Activated CD8-positive, alpha-beta memory T cell treated with anti-CD3 and anti-CD28 coated beads, Interleukin-2, amount 10 ng/mL, durations not matched to agents 7 days and 5 days (primary cell): ENCODE measurements at regions not wholly inside any gene's neighbourhood (a gene's known extent, or its start where the extent isn't known, plus 50 kb on each side); places are given as distances from the start of the nearest gene placed in this dataset.
A peak's percentile ranks its signal among the peaks of the same experiment; 100 is the strongest.

Experiments used
- ATAC-seq: fragments of 150-1000 bp; cut with Tn5 transposase; one replicate; pipeline ENCODE4 v1.10.0; 2021; ENCODE audit warnings: moderate library complexity
- CTCF ChIA-PET: fragments of 350-600 bp; sonication (Branson Sonifier 250); formaldehyde crosslinking; loops from one replicate; lab custom pipeline; 2021; ENCODE audit warnings: antibody characterized with exemption; lab: Charles Lee
- DNase-seq: peaks from one replicate; pipeline ENCODE4 v3.0.0-alpha.2; 2020
- H3K27ac Mint-ChIP-seq: one replicate; pipeline ENCODE4 v1.8.0; 2021; ENCODE audit warnings: mild to moderate bottlenecking, mixed read lengths
- H3K27me3 Mint-ChIP-seq: one replicate; pipeline ENCODE4 v1.8.0; 2021; ENCODE audit warnings: mixed read lengths
- H3K36me3 Mint-ChIP-seq: one replicate; pipeline ENCODE4 v1.8.0; 2021; ENCODE audit warnings: mild to moderate bottlenecking, mixed read lengths
- H3K4me1 Mint-ChIP-seq: one replicate; pipeline ENCODE4 v1.8.0; 2021; ENCODE audit warnings: mixed read lengths
- H3K4me3 Mint-ChIP-seq: one replicate; pipeline ENCODE4 v1.8.0; 2021; ENCODE audit warnings: mild to moderate bottlenecking, moderate library complexity, mixed read lengths
- H3K9me3 Mint-ChIP-seq: one replicate; pipeline ENCODE4 v1.8.0; 2022; ENCODE audit warnings: low read depth, mixed read lengths

- no peak overlapping the region for H3K4me3 Mint-ChIP-seq
- no peaks in the 10 kb centered on the region for H3K27me3 Mint-ChIP-seq
- H3K4me1 Mint-ChIP-seq, result no peaks in the 10 kb centered on the region
- ATAC-seq, result no peak
- peaks cover 4% of the 10 kb centered on the region for H3K9me3 Mint-ChIP-seq
- no peak overlapping the region for H3K27ac Mint-ChIP-seq
- no peak for DNase-seq
- CTCF ChIA-PET, result no interaction called here
- H3K36me3 Mint-ChIP-seq, result no peaks in the 10 kb centered on the region
Measured at GRCh38 chrX:111003118-111003517, 92.9 kb upstream of the PAK3 start.

GRCh38 chrX:110992611-110993010, 103.4 kb upstream of the PAK3 start:
- Mint-ChIP-seq H3K9me3 (no peaks in the 10 kb centered on the region), H3K27ac (no peak overlapping the region), H3K36me3 (no peaks in the 10 kb centered on the region), H3K4me1 (no peaks in the 10 kb centered on the region), H3K27me3 (peaks cover 11% of the 10 kb centered on the region), H3K4me3 (no peak overlapping the region)
- no peak for ATAC-seq
- CTCF ChIA-PET, result no interaction called here
- DNase-seq, result peak; percentile 40

GRCh38 chrX:110989869-110990268, 106.1 kb upstream of the PAK3 start:
- ATAC-seq, result no peak
- no peak for DNase-seq
- Mint-ChIP-seq H3K36me3 (no peaks in the 10 kb centered on the region), H3K9me3 (no peaks in the 10 kb centered on the region), H3K4me1 (no peaks in the 10 kb centered on the region), H3K27me3 (peaks cover 17% of the 10 kb centered on the region), H3K27ac (no peak overlapping the region), H3K4me3 (no peak overlapping the region)
- CTCF ChIA-PET, result interaction anchor here (1.2 kb wide), 1 partner anchor 110 kb away, joined by 3 read pairs; no protein-coding TSS in a partner anchor

GRCh38 chrX:110989447-110989846, 106.5 kb upstream of the PAK3 start:
- no peak overlapping the region for H3K4me3 Mint-ChIP-seq
- H3K36me3 Mint-ChIP-seq, result no peaks in the 10 kb centered on the region
- DNase-seq, result no peak
- no peaks in the 10 kb centered on the region for H3K9me3 Mint-ChIP-seq
- H3K27ac Mint-ChIP-seq, result no peak overlapping the region
- ATAC-seq, result no peak
- peaks cover 17% of the 10 kb centered on the region for H3K27me3 Mint-ChIP-seq
- CTCF ChIA-PET, result no interaction called here
- H3K4me1 Mint-ChIP-seq, result no peaks in the 10 kb centered on the region

DNA sequence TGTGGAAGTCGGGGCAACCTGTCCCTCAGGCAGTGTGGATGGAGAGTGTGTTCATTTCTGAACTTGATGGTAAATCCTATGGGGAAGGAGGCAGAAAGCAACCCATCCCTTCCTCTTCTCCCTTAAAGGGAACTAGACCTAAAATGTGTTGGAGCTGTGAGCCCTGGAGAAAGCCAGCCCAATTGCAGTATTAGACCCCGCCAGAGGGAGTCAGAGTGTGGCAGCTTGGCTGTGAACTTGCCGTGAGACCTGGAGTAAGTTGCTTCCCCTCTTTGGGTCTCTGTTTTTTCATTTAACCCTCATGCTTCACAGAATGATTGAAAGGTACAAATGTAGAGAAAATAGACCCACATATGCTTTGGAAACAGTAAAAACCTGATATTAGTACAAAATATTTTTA, 108.7 kb upstream of the PAK3 start:
- peaks cover 12% of the 10 kb centered on the region for H3K27me3 Mint-ChIP-seq
- H3K4me1 Mint-ChIP-seq, result no peaks in the 10 kb centered on the region
- H3K4me3 Mint-ChIP-seq, result no peak overlapping the region
- H3K27ac Mint-ChIP-seq, result no peak overlapping the region
- CTCF ChIA-PET, result no interaction called here
- H3K36me3 Mint-ChIP-seq, result no peaks in the 10 kb centered on the region
- ATAC-seq, result no peak
- no peak for DNase-seq
- H3K9me3 Mint-ChIP-seq, result no peaks in the 10 kb centered on the region

- CTCF ChIA-PET, result no interaction called here
- no peaks in the 10 kb centered on the region for H3K9me3 Mint-ChIP-seq
- H3K4me3 Mint-ChIP-seq, result no peak overlapping the region
- H3K27me3 Mint-ChIP-seq, result peaks cover 9% of the 10 kb centered on the region
- H3K4me1 Mint-ChIP-seq, result no peaks in the 10 kb centered on the region
- no peak overlapping the region for H3K27ac Mint-ChIP-seq
- no peak for ATAC-seq
- no peak for DNase-seq
- H3K36me3 Mint-ChIP-seq, result no peaks in the 10 kb centered on the region
Measured at GRCh38 chrX:110985470-110985869, 110.5 kb upstream of the PAK3 start.

GRCh38 chrX:110983024-110983423, 113.0 kb upstream of the PAK3 start:
- no peak overlapping the region for H3K27ac Mint-ChIP-seq
- H3K36me3 Mint-ChIP-seq, result no peaks in the 10 kb centered on the region

DNA sequence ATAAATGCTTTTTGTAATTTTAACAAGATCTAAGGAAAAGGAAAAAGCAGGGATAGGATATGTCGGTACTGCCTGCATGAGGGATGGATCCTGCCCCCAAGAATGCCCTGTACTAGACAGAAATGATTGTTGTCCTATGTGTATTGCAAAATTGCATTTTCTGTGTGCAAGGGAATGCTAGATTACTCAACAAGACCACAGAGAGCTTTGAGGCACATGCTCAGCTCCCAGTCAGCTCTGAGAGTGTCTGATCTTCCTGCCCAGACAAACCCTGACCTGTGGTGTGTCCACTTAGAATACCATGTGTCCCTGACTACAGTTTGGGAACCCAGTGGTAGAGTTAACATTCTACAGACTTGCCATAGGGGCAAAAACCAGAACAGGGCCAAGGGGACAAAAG, 129.2 kb upstream of the PAK3 start:
- CTCF ChIA-PET, result no interaction called here
- Mint-ChIP-seq H3K9me3 (no peaks in the 10 kb centered on the region), H3K27ac (no peak overlapping the region), H3K27me3 (no peaks in the 10 kb centered on the region), H3K36me3 (no peaks in the 10 kb centered on the region), H3K4me3 (no peak overlapping the region), H3K4me1 (no peaks in the 10 kb centered on the region)
- DNase-seq, result no peak
- no peak for ATAC-seq

More at GRCh38 chrX:110983024-110983423, 113.0 kb upstream of the PAK3 start:
- CTCF ChIA-PET, result no interaction called here
- Mint-ChIP-seq H3K9me3 (no peaks in the 10 kb centered on the region), H3K27me3 (peaks cover 9% of the 10 kb centered on the region), H3K4me3 (no peak overlapping the region), H3K4me1 (no peaks in the 10 kb centered on the region)
- DNase-seq (no peak), ATAC-seq (no peak)

GRCh38 chrX:110966091-110966454, 129.9 kb upstream of the PAK3 start:
- H3K27me3 Mint-ChIP-seq, result no peaks in the 10 kb centered on the region
- no peaks in the 10 kb centered on the region for H3K36me3 Mint-ChIP-seq

GRCh38 chrX:110965409-110966090, 130.4 kb upstream of the PAK3 start:
- ATAC-seq (no peak), DNase-seq (no peak)
- Mint-ChIP-seq H3K27me3 (no peaks in the 10 kb centered on the region), H3K4me3 (no peak overlapping the region), H3K9me3 (no peaks in the 10 kb centered on the region), H3K27ac (no peak overlapping the region), H3K36me3 (no peaks in the 10 kb centered on the region), H3K4me1 (no peaks in the 10 kb centered on the region)
- CTCF ChIA-PET, result no interaction called here

More at GRCh38 chrX:110966091-110966454, 129.9 kb upstream of the PAK3 start:
- CTCF ChIA-PET, result no interaction called here
- Mint-ChIP-seq H3K9me3 (no peaks in the 10 kb centered on the region), H3K4me3 (no peak overlapping the region), H3K4me1 (no peaks in the 10 kb centered on the region), H3K27ac (no peak overlapping the region)
- ATAC-seq (no peak), DNase-seq (no peak)

- no peaks in the 10 kb centered on the region for H3K27me3 Mint-ChIP-seq
- no peak for ATAC-seq
- no peaks in the 10 kb centered on the region for H3K36me3 Mint-ChIP-seq
- CTCF ChIA-PET, result no interaction called here
- H3K4me3 Mint-ChIP-seq, result no peak overlapping the region
- no peak for DNase-seq
- H3K4me1 Mint-ChIP-seq, result no peaks in the 10 kb centered on the region
- no peaks in the 10 kb centered on the region for H3K9me3 Mint-ChIP-seq
- no peak overlapping the region for H3K27ac Mint-ChIP-seq
Measured at GRCh38 chrX:110964786-110965185, 131.2 kb upstream of the PAK3 start.

- Mint-ChIP-seq H3K27ac (no peak overlapping the region), H3K4me3 (no peak overlapping the region), H3K27me3 (no peaks in the 10 kb centered on the region), H3K36me3 (no peaks in the 10 kb centered on the region), H3K9me3 (no peaks in the 10 kb centered on the region), H3K4me1 (no peaks in the 10 kb centered on the region)
- DNase-seq (no peak), ATAC-seq (no peak)
- CTCF ChIA-PET, result no interaction called here
Measured at GRCh38 chrX:110962451-110962850, 133.5 kb upstream of the PAK3 start.

DNA sequence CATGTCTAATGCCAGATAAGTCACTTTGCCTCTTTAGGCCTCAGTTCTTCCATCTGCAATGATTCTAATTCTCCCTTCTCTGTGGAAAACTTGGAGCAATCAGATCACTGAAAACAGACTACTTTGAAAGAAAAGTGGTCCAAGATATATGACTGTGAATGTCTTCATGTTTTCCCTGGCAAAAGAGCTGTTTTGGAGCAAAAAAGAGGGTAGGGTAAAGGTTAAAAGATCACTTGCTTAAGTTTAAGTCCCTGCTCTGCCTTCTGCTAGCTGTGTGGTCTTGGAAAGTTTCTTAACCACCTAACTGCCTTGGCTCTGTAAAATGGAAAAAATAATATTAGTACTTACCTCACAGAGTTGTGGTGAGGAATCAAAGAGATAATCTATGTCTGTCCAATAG, 140.3 kb upstream of the PAK3 start:
- Mint-ChIP-seq H3K9me3 (no peaks in the 10 kb centered on the region), H3K27me3 (no peaks in the 10 kb centered on the region), H3K27ac (no peak overlapping the region), H3K4me1 (no peaks in the 10 kb centered on the region), H3K36me3 (no peaks in the 10 kb centered on the region), H3K4me3 (no peak overlapping the region)
- CTCF ChIA-PET, result no interaction called here
- ATAC-seq (no peak), DNase-seq (no peak)

- no peak overlapping the region for H3K27ac Mint-ChIP-seq
- H3K4me1 Mint-ChIP-seq, result no peaks in the 10 kb centered on the region
- no peak overlapping the region for H3K4me3 Mint-ChIP-seq
- H3K27me3 Mint-ChIP-seq, result no peaks in the 10 kb centered on the region
- no peaks in the 10 kb centered on the region for H3K36me3 Mint-ChIP-seq
- no peak for DNase-seq
- no peaks in the 10 kb centered on the region for H3K9me3 Mint-ChIP-seq
- CTCF ChIA-PET, result no interaction called here
- no peak for ATAC-seq
Measured at GRCh38 chrX:110954428-110955100, 141.4 kb upstream of the PAK3 start.
